ENCODE measurements at regions not wholly inside any gene's neighbourhood (a gene's known extent, or its start where the extent isn't known, plus 50 kb on each side); places are given as distances from the start of the nearest gene placed in this dataset.
"Not testable (repeated sequence)": the region's sequence is repeated elsewhere in the genome, so short reads cannot be mapped to it uniquely, and the experiment has no call there.

DNA sequence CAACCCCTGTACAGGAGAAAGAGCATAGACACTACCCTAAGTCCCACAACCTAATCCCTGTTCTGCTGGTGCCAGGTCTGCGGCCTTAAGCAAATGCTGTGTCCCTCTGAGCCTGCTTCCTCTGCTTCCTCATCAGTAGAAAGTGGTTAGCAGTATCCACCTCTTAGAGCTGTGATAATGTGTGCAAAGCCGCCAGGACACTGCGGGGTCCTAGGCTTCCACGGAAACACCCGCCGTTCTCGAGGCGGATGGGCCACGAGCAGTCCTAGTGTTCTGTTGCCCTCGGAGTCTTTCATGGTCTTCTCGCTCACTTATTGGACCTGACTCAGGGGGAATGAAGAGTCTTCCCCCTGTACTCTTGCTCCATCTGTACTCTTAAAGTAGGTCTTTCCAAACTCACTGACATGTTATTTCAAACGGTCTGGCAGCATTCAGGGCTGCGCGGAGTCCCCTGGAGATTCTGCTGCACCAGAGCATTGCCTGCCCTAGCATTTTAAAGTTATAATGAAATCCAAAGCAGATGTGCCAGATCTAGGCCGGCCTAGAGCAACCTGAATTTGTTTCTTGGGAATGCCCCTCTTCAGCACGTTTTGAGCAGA is 107.2 kb upstream of the ZNF236 start:
- no peak for DNase-seq

DNA sequence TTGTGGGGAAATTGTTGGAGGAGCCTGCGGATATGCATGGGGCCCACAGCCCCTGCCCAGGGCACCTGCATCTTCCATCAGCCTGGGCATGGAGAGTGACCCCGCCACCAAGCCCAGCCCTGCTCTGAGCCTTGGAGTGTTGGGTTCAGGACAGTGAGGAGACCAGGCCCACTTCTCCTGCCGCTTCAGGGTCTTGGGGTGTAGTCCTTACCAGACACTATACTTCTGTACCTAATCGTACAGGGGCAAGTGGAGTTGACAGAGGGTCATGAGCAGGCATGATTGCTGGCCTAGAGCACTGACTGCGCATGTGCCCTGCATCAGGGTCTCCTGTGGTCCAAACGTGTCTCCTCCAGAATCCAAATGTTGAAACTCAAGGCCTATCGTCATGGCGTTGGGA is 108.9 kb upstream of the ZNF236 start:
- no peak for DNase-seq

DNA sequence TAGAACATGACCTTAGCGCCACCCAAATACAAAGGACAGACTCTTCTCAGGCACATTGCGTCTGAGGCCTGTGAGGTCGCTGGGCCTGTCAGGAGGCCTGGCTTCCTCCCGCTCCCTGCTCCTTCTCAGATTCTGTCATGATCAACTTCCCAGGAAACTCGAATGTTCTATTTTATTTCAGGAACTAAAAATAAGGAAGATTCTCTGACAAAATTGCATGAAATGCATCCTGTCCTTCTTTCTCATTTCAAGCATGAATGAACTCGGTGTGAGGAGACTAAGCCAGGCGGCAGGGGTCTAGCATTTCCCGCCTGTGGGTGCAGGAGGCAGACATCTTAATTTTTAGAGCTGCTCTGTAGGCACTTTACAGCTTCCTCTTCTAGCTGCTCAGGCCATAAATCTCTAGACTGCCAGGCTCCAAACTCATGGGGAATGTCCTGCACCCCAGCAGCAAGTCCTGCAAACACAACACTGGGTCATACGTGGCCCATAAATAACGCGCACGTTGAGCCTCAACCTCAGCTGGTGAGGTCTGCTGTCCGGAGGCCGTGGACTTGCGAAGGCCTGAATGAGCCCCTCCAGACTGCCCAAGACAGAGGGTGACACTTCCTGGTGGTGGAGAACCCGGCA is 109.7 kb upstream of the ZNF236 start:
- peak in 1 of 2 donors; percentile 29 for DNase-seq

DNA sequence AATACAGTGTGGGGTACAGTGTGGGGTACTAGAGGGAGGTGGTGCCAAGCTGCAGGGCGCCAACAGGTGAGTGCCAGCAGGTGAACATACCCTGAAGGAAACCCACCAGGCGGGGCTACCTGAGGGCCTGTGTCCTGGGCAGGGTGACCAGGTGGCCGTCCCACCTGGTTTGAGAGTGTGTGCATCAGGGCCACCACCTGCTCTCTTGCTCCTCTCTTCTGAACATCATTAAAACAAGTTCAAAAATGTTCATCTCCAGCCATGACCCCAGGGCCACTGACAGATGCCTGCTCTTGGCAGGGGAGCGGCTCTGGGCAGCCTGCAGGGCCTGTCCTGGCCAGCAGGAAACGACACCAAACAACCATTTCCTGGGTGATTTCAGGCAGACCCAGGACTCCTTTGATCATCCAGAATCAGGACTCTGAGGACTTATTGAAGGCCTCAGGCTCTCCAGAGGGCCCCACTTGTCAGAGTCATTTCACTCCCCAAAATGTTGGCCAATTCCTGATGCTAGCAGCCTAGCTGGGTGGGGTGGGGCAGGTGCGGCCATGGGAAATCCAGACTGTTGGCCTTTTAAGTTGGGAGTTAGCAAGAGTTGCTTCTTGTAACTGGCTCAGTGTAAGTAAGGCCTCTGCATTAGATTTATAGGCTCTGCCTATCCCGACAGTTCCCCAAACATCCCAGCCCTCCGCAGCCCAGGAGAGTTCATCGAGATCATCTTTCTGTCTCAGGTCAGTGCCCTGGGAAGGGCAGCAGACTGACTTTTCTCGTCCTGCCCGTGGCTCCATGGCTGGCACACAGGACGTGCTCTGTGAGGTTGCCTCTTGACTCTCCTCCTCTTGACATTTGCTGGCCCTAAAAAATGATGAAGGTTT is 111.5 kb upstream of the ZNF236 start:
- DNase-seq, result no peak

GRCh38 chr18:76709659-76710645 is 112.4 kb upstream of the ZNF236 start:
- peak; percentile 71 to 83 for DNase-seq

DNA sequence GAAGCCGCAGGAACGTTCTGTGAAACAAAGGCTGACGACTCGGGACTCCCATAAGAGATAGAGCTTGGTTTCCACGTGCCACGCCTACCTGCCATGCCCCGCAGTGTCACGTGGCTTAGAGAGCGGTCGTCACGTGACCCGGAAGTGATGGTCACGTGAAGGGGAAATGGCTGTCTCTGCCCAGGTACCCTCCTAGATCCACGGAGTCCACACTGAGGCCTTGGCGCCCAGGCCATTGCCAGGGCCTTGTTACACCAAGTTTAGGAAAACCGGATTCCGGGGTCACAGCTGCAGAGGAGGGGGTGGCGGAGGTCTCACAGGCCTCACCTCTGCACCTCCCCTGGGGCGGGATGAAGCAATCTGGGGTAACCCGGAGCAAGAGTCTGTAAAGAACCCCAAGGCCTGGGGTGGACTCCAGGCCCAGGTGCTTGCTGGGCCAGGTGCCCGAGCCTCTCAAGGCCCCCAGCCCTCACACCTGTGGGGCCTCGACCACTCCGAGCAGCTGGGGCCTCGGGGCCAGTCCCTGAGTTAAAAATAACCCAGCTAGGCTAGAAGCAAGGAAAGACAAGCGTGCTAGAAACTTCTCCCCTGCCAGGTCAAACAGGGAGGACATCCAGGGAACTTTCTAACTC is 113.5 kb upstream of the ZNF236 start:
- DNase-seq, result no peak

DNA sequence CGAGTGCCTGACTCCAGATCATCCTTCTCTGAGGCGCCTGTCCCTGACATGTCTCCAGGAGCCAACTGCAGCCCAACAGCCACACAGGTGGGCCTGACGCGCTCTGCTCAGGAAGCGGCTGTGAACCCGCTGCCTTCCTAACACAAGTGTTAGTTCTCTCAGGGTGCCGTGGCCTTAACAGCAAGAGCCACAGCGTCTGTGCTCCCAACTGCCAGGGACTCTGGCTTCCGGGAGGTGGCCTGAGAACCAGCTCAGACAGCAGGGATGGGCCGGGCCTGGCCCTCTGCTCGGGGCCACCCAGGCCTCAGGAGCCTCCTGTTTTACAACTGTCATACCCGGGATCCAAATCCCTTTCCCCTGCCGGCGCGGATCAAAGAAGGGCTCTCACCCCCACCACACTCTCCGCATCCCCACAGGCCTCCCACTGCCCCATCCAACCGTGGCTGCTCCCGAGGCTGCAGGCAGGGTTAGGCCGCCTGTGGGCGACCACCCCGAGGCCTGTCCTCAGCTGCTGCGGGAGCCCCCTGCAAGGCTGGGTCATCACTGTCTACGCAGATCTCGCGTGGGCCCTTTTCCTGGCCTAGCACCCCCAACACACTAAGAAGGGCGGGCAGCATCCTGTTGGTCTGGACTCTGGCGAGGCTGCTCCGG is 114.2 kb upstream of the ZNF236 start:
- no peak for DNase-seq

GRCh38 chr18:76707534-76707933 is 114.8 kb upstream of the ZNF236 start:
- DNase-seq, result no peak

DNA sequence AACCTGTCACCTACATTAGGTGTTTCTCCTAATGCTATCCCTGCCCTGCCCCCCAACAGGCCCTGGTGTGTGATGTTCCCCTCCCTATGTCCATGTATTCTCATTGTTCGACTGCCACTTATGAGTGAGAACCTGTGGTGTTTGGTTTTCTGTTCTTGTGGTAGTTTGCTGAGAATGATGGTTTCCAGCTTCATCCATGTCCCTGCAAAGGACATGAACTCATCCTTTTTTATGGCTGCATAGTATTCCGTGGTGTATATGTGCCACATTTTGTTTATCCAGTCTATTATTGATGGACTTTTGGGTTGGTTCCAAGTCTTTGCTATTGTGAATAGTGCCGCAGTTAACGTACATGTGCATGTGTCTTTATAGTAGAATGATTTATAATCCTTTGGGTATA is 117.8 kb upstream of the ZNF236 start:
- not testable (repeated sequence) for DNase-seq

GRCh38 chr18:76699923-76700322 is 122.4 kb upstream of the ZNF236 start:
- no peak for DNase-seq

DNA sequence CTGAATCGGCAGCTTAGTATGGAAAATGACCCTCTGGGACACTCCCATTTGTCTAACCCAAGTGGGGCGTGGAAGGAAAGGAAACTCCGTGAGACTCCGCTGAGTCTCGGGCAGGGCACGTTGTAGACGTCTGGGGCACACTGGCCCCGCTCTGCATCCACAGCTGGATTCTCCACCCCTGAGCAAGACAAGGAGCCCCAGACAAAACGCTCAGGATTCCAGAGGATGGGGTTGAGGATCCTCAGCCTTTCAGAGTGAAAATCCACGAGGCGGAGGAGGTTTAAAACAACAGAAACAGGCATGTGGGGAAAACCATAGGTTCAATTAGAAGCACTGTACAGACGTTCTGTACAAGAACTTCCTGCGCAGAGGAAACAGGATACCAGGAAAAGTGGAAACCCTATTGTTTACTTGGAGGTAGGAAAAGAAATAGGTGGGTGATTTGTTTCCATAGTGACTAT is 124.9 kb upstream of the ZNF236 start:
- no peak for DNase-seq

DNA sequence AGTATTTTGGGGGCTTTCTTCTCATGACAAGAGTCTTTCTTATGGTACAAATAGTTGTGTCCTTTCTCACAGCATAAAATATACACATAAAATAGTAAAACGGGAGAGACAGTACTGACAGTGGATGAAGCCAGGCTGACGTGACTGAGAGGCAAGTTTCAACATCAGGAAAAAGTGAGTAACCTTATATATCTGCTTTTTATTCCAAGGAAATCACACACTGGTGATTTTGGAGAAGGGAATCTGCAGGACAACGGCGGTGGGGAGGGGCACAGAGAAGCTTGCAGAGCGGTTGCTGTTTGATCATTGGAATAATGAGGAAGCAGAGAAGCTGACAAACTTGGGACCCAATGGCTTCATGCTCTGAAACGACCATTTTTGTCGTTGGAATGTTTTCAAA is 130.6 kb upstream of the ZNF236 start:
- DNase-seq, result no peak

DNA sequence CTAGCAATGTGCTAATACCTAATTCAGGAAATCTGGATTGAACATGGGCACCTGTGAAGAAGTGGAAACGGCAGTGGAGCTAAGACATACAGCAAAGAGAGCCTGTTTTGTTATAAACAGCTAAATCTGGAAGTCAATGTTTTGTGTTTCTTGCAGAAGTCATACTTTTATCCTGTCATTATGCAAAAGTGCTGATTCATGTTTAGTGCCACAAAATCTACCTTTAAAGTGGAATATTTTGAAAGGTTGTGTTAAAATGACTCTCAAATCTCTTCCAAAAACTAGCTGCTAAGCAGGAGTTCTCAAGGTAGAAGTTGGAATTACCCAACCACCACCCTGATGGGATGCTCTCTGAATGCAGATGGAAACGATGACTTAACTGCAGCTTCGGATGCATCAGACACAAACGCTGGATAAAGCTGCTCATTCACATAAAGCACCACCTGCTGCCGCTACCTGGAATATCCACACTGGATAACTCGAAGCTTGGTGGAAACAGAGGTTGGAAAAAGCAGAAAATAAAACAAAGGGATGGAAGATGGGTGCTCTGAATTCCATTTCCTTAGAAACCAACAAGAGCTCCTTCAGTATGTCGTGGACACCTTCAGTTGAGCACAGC is 132.6 kb upstream of the ZNF236 start:
- no peak for DNase-seq

DNA sequence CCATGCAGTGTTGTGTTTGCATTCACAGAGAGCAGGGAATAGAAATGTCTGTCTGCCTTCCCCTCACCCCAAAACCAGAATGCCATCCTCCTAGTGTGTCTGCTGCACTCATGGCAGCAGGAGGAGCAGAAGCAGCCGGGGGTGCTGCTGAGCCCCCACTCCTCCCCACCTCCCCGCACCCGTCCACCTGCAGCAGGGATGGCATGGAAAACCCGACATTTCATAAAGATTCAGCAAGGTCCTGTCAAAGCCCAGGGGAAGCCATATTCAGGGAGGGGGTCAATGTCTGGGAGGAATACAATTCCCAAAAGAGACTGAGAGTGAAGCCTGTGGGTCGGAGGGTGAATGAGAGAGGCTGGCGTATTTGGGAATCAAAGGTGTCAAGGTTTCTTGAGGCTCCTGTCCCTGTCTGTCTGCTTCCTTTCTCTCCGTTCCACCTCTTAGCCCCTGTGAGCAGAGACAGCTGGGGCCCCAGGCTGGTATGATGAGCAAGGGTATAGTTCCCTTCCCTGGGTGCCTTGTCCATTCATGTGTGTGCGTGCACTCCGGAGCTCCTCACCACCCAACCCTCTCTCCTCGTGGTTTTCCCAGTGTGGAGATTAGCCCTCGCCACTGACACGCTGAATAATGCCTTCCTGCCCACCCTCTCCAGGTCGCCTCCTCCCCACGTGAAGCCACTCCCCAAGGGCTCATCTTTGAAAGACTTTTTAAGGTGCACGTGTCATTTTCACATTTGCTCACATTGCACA is 133.5 kb upstream of the ZNF236 start:
- DNase-seq, result peak in 1 of 2 donors; percentile 21

- DNase-seq, result peak; percentile 85 to 94
These were observed 134.9 kb upstream of the ZNF236 start for GRCh38 chr18:76687304-76687962.

DNA sequence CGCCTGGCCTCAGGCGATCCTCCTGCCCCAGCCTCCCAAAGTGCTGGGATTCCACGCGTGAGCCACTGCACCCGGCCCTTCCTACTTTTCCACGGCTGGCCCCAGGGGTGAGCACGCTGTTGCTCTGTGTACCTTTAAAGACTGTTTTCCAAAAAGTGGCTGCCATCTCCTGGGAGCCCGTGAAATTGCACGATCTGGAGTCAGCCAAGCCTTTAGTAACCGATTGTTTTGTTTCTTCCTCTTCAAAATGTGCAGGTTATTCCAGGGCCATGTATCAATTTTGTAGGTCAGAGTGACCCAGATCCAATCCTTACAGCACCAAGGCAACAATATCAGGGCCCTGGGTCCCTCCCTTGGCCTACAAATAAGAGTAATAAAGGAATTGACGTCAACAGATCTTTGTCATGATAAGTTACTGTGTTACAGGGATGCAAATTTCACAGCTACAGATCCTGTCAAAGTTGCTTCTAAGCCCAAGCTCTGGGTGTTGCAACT is 135.6 kb upstream of the ZNF236 start:
- DNase-seq, result peak; percentile 75 to 83

- DNase-seq, result no peak
These were observed 136.5 kb upstream of the ZNF236 start for GRCh38 chr18:76685860-76686259.

- DNase-seq, result no peak
These were observed 137.0 kb upstream of the ZNF236 start for GRCh38 chr18:76685402-76685801.

GRCh38 chr18:76684265-76684664 is 138.1 kb upstream of the ZNF236 start:
- no peak for DNase-seq
